ENCODE measurements at regions not wholly inside any gene's neighbourhood (a gene's known extent, or its start where the extent isn't known, plus 50 kb on each side); places are given as distances from the start of the nearest gene placed in this dataset.

- Mint-ChIP-seq H3K27me3 (ENCODE audit: insufficient read depth, unreplicated experiment) (no peaks in the 10 kb centered on the region), H3K27ac (ENCODE audit: unreplicated experiment) (no peak overlapping the region), H3K36me3 (ENCODE audit: insufficient read depth, unreplicated experiment) (no peaks in the 10 kb centered on the region), H3K4me1 (ENCODE audit: low read depth, unreplicated experiment) (no peaks in the 10 kb centered on the region), H3K4me3 (ENCODE audit: unreplicated experiment) (no peak overlapping the region), H3K9me3 (ENCODE audit: unreplicated experiment) (peaks cover 2% of the 10 kb centered on the region)
- POLR2A ChIA-PET = no interaction called here
- CTCF ChIA-PET = no interaction called here
- no peaks in the 10 kb centered on the region for H3K36me3 ChIP-seq (ENCODE audit: control insufficient read depth, insufficient read depth, low read length)
- H3K4me3 ChIP-seq (ENCODE audit: low read depth, low read length) = no peak overlapping the region
- intact Hi-C loops (cut with micrococcal nuclease; ENCODE audit: unreplicated experiment) = no loop called here
- no peaks in the 10 kb centered on the region for H3K27me3 ChIP-seq (replicated peaks; ENCODE audit: control insufficient read depth, insufficient read depth, low read length)
- no TSS peak for BruUV-seq (replicated peaks)
- peaks cover 14% of the 10 kb centered on the region for H3K9me3 ChIP-seq
- H3K4me1 ChIP-seq = no peaks in the 10 kb centered on the region
- no peak for DNase-seq
- no peak for TF ChIP-seq CTCF (IDR thresholded peaks at IDR 0.05; ENCODE audit: insufficient read depth in 1 of 2, low read depth in 1 of 2, low read length in 1 of 2, severe bottlenecking in 1 of 2, unreplicated experiment in 1 of 2)
Observed at GRCh38 chr15:25248583-25249235, 190.1 kb downstream of the UBE3A start.

GRCh38 chr15:25249236-25250010 lies 189.4 kb downstream of the UBE3A start:
- Mint-ChIP-seq H3K36me3 (ENCODE audit: insufficient read depth, unreplicated experiment) (no peaks in the 10 kb centered on the region), H3K27ac (ENCODE audit: unreplicated experiment) (no peak overlapping the region), H3K4me3 (ENCODE audit: unreplicated experiment) (no peak overlapping the region), H3K9me3 (ENCODE audit: unreplicated experiment) (peaks cover 7% of the 10 kb centered on the region), H3K27me3 (ENCODE audit: insufficient read depth, unreplicated experiment) (no peaks in the 10 kb centered on the region), H3K4me1 (ENCODE audit: low read depth, unreplicated experiment) (no peaks in the 10 kb centered on the region)
- no peak for DNase-seq
- H3K27me3 ChIP-seq (replicated peaks; ENCODE audit: control insufficient read depth, insufficient read depth, low read length) = no peaks in the 10 kb centered on the region
- H3K36me3 ChIP-seq (ENCODE audit: control insufficient read depth, insufficient read depth, low read length) = no peaks in the 10 kb centered on the region
- intact Hi-C loops (cut with micrococcal nuclease; ENCODE audit: unreplicated experiment) = no loop called here
- no peak overlapping the region for H3K4me3 ChIP-seq (ENCODE audit: low read depth, low read length)
- no peak for TF ChIP-seq CTCF (IDR thresholded peaks at IDR 0.05; ENCODE audit: insufficient read depth in 1 of 2, low read depth in 1 of 2, low read length in 1 of 2, severe bottlenecking in 1 of 2, unreplicated experiment in 1 of 2)
- CTCF ChIA-PET = no interaction called here
- H3K9me3 ChIP-seq = peaks cover 14% of the 10 kb centered on the region
- no TSS peak for BruUV-seq (replicated peaks)
- POLR2A ChIA-PET = no interaction called here
- no peaks in the 10 kb centered on the region for H3K4me1 ChIP-seq

DNA sequence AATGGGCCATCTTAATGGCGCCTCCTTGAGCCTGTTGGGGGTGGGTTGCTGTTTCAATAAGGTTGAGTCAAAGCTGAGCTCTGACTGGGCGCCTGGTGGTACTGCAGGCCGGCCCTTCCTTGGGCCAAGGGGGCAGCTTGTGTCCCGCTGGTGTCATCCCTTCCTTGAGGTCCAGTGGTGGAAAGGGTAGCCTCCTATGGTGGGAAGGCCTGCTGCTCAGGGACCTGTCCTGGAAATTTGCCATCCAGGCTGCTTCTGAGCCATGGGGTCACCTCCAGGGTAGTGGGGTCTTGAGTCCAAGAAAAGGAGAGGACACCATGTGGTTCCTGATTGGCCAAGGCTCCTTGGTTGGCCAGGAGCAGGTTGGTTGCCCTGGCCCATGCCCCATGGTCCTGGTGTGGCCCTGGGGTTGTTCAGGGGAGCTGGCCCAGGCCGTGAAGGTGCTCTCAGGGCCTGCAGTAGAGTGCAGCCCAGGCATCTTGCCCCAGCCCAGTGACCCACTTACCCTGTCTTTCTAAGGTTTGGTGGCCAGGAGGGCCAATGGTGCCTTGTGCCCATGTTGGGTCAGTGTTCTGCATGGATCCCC lies 188.7 kb downstream of the UBE3A start:
- H3K27ac Mint-ChIP-seq (ENCODE audit: unreplicated experiment) = no peak overlapping the region
- TF ChIP-seq CTCF (IDR thresholded peaks at IDR 0.05; ENCODE audit: insufficient read depth in 1 of 2, low read depth in 1 of 2, low read length in 1 of 2, severe bottlenecking in 1 of 2, unreplicated experiment in 1 of 2) = no peak

More for the DNA sequence above, 188.7 kb downstream of the UBE3A start:
- peaks cover 16% of the 10 kb centered on the region for H3K9me3 ChIP-seq
- BruUV-seq (replicated peaks) = no TSS peak
- Mint-ChIP-seq H3K36me3 (ENCODE audit: insufficient read depth, unreplicated experiment) (no peaks in the 10 kb centered on the region), H3K4me3 (ENCODE audit: unreplicated experiment) (no peak overlapping the region), H3K9me3 (ENCODE audit: unreplicated experiment) (peaks cover 13% of the 10 kb centered on the region), H3K27me3 (ENCODE audit: insufficient read depth, unreplicated experiment) (no peaks in the 10 kb centered on the region), H3K4me1 (ENCODE audit: low read depth, unreplicated experiment) (no peaks in the 10 kb centered on the region)
- H3K36me3 ChIP-seq (ENCODE audit: control insufficient read depth, insufficient read depth, low read length) = no peaks in the 10 kb centered on the region
- intact Hi-C loops (cut with micrococcal nuclease; ENCODE audit: unreplicated experiment) = no loop called here
- H3K27me3 ChIP-seq (replicated peaks; ENCODE audit: control insufficient read depth, insufficient read depth, low read length) = no peaks in the 10 kb centered on the region
- POLR2A ChIA-PET = no interaction called here
- H3K4me1 ChIP-seq = no peaks in the 10 kb centered on the region
- DNase-seq = no peak
- no peak overlapping the region for H3K4me3 ChIP-seq (ENCODE audit: low read depth, low read length)
- CTCF ChIA-PET = no interaction called here
